Stimulated activated naive CD8-positive, alpha-beta T cell treated with anti-CD3 and anti-CD28 coated beads, Interleukin-15, Interleukin-2, amounts not matched to agents 100 ng/mL and 50 ng/mL, for 24 hours (primary cell): ENCODE measurements at regions not wholly inside any gene's neighbourhood (a gene's known extent, or its start where the extent isn't known, plus 50 kb on each side); places are given as distances from the start of the nearest gene placed in this dataset.
"Not testable (repeated sequence)": the region's sequence is repeated elsewhere in the genome, so short reads cannot be mapped to it uniquely, and the experiment has no call there.

Source experiments
- H3K27ac Mint-ChIP-seq: one replicate; pipeline ENCODE4 v1.8.0; 2021; ENCODE audit warnings: mild to moderate bottlenecking, mixed read lengths
- H3K27me3 Mint-ChIP-seq: one replicate; pipeline ENCODE4 v1.8.0; 2021; ENCODE audit warnings: mixed read lengths
- H3K36me3 Mint-ChIP-seq: one replicate; pipeline ENCODE4 v1.8.0; 2021; ENCODE audit warnings: low read depth, mixed read lengths
- H3K4me1 Mint-ChIP-seq: one replicate; pipeline ENCODE4 v1.8.0; 2021; ENCODE audit warnings: low read depth, mixed read lengths
- H3K4me3 Mint-ChIP-seq: one replicate; pipeline ENCODE4 v1.8.0; 2021; ENCODE audit warnings: mild to moderate bottlenecking, mixed read lengths
- H3K9me3 Mint-ChIP-seq: one replicate; pipeline ENCODE4 v1.8.0; 2021; ENCODE audit warnings: mixed read lengths

DNA sequence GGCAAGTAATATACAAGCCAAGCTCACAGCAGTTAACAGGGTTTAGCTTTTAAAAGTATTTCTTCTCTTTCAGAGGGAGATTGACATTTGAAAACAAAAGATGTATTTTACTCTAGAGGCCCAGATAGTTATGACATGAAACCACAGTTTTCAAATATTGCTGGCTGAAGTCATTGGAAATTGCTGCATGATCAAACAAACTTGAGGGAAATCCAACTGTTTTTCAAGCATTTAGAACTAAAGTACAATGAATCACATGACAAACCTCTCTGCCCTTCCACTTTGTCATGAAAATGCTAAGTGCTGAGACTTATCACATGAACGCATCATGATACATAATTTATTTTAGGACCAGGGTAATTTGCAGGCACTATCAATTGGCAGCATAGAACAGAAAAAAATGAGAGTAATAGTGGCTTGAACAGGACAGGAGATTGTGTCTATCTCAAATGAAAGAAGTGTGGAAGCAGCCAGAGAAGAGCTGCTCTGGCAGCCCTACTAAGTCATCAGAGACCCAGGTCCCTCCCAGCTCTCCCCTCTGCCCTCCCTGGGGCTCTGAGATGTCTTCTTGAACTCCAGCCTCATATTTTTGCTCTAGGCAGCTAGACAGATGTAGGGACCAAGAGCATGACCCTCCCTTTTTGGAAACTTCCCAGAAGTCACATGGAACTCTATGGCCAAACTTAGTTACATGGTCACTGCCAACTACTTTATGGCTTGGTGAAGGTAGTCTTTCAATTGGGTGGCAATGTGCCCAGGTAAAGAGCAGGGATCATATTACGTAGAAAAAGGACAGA, 90.1 kb upstream of the PELI2 start:
- H3K4me1 Mint-ChIP-seq, result no peaks in the 10 kb centered on the region
- H3K27me3 Mint-ChIP-seq, result peaks cover 36% of the 10 kb centered on the region
- H3K27ac Mint-ChIP-seq, result no peak overlapping the region
- no peak overlapping the region for H3K4me3 Mint-ChIP-seq
- no peaks in the 10 kb centered on the region for H3K36me3 Mint-ChIP-seq
- no peaks in the 10 kb centered on the region for H3K9me3 Mint-ChIP-seq

DNA sequence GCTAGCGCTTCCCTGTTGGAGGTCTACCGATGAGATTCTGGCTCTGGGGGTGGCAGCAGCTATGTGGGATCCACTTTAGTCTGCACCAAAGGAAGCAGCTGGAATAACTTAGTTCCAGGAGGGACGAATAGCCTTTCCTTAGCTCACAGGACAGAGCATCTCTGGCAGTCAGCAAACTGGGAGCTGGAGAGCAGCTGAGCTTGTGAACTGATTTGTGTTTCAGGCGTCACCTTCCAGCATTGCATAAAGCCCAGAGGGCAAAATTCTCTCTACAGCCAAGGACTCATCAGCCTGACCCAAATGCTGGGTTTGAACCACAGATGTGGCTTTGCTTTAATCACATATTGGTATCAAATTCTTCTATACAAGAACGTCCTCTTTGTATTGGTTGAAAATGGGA, 81.9 kb upstream of the PELI2 start:
- H3K4me1 Mint-ChIP-seq, result no peaks in the 10 kb centered on the region
- no peak overlapping the region for H3K27ac Mint-ChIP-seq
- H3K9me3 Mint-ChIP-seq, result no peaks in the 10 kb centered on the region
- peaks cover 18% of the 10 kb centered on the region for H3K27me3 Mint-ChIP-seq
- no peaks in the 10 kb centered on the region for H3K36me3 Mint-ChIP-seq
- H3K4me3 Mint-ChIP-seq, result no peak overlapping the region

DNA sequence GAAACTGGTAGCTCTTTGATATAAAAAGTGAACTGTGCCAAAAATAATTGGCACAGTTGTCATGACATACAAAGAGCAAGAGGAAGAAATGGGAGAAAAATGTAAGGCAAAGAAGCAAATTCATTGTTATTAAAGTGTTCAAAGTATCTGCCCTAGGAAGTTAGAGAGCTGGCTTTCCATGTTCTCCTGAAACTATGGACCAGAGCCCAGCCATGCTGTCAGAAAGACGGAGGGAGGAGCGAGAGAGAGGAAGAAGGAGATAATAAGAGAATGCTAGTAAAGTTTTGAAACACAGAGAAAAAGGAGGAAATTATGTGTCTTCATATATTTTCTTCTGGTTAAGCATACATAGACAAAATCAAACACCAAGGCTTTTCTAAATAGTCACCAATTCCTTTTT, 78.1 kb upstream of the PELI2 start:
- H3K9me3 Mint-ChIP-seq, result no peaks in the 10 kb centered on the region
- H3K4me1 Mint-ChIP-seq, result no peaks in the 10 kb centered on the region
- no peak overlapping the region for H3K27ac Mint-ChIP-seq
- H3K36me3 Mint-ChIP-seq, result no peaks in the 10 kb centered on the region
- H3K4me3 Mint-ChIP-seq, result no peak overlapping the region
- peaks cover 31% of the 10 kb centered on the region for H3K27me3 Mint-ChIP-seq

DNA sequence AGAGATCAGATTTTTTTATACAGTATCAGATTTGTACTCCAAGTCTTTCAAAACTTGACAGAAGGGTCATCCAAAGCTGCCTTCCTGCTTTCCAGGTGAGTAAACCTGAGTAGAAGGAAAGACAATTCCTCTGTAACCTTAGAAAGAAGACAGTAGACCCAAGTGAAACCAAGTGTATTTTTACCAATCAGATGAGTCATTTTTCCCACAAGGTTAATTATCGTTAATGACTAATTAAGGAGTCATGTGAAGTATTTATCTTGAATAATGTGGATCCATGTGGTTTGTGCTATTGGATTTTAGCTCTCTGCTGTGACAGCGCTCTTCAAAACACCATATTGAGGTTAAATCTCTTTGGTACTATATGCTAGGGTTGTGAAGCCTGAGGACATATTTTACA, 74.0 kb upstream of the PELI2 start:
- Mint-ChIP-seq H3K4me3 (no peak overlapping the region), H3K27ac (no peak overlapping the region), H3K4me1 (no peaks in the 10 kb centered on the region), H3K36me3 (no peaks in the 10 kb centered on the region), H3K27me3 (peaks cover 20% of the 10 kb centered on the region), H3K9me3 (no peaks in the 10 kb centered on the region)

DNA sequence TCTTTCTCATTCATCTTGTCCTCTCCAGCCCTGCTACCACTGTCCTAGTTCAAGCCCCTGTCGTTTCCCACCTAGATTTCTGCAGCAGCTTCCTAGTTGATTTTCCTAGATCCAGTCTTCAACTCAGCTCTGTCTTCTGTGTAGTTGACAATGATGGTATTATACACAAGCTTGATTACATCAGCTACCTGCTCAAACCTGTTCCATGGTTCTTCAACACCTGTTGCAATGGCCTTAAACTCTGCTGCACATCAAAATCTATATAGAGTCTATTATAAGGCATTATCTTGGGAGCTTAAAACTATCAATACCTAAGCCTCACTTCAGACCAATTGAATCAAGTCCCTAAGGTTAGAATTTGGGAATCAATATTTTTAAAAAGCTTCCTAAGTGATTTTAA, 71.7 kb upstream of the PELI2 start:
- Mint-ChIP-seq H3K27me3 (peaks cover 24% of the 10 kb centered on the region), H3K4me1 (no peaks in the 10 kb centered on the region), H3K27ac (no peak overlapping the region), H3K4me3 (no peak overlapping the region), H3K9me3 (no peaks in the 10 kb centered on the region), H3K36me3 (no peaks in the 10 kb centered on the region)

DNA sequence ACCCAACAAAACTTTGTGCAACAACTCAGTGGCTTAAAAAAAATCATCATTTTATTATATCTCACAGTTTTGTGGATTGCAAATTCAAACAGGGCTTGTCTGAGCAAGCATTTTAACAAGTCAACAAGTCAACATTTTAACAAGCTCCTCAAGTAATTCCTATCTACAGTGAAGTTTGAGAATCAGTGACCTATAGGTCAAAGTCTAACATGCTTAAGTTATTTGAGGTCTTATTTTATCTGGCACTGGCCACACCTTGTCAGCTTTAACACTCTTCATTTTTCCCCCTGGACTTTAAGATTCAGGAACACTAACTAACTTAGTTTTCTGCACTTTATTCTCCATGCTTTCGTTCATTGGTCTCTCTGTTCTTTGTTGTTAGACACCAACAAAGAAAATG, 71.2 kb upstream of the PELI2 start:
- H3K27ac Mint-ChIP-seq, result no peak overlapping the region
- no peaks in the 10 kb centered on the region for H3K36me3 Mint-ChIP-seq
- H3K4me1 Mint-ChIP-seq, result no peaks in the 10 kb centered on the region
- peaks cover 23% of the 10 kb centered on the region for H3K27me3 Mint-ChIP-seq
- no peaks in the 10 kb centered on the region for H3K9me3 Mint-ChIP-seq
- H3K4me3 Mint-ChIP-seq, result no peak overlapping the region

DNA sequence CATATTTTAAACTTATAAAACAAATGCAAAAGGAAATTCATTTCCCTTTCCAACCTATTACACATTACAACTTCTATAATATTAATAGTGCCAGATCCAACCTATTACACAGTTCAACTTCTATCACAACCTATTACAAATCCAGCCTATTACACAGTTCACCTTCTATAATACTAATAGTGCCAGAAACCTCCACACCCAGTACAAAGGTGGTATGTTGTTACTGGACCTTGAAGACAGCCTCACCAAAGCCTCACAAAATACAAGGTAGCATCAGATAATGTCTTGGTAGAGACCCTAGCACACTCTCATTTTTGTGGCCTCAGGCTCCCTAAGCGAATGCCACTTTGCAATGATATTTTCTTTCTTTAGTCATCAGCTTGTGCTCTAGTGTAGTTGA, 68.7 kb upstream of the PELI2 start:
- H3K27ac Mint-ChIP-seq, result no peak overlapping the region
- H3K4me1 Mint-ChIP-seq, result no peaks in the 10 kb centered on the region
- H3K4me3 Mint-ChIP-seq, result no peak overlapping the region
- peaks cover 12% of the 10 kb centered on the region for H3K27me3 Mint-ChIP-seq
- H3K9me3 Mint-ChIP-seq, result no peaks in the 10 kb centered on the region
- H3K36me3 Mint-ChIP-seq, result no peaks in the 10 kb centered on the region

DNA sequence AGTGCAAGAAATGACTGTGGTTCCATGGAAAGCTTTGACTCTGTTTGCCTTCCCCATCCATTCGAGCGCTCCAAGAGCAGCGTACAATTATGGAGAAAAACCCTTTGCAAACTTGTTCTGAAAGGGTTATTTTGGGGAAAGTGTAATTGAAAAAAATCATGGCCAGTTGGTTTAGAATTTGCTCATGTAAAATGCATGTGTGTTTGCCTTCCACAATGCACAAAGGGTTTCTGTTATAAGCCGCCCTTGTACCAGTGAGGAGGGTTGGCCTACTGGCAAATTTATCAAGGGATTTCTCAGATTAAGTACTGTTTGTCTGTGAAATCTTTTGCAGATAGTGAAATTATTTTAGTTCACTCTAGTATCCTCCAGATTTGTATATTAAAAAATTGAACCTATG, 62.7 kb upstream of the PELI2 start:
- H3K4me1 Mint-ChIP-seq, result no peaks in the 10 kb centered on the region
- H3K27me3 Mint-ChIP-seq, result peaks cover 18% of the 10 kb centered on the region
- no peak overlapping the region for H3K4me3 Mint-ChIP-seq

DNA sequence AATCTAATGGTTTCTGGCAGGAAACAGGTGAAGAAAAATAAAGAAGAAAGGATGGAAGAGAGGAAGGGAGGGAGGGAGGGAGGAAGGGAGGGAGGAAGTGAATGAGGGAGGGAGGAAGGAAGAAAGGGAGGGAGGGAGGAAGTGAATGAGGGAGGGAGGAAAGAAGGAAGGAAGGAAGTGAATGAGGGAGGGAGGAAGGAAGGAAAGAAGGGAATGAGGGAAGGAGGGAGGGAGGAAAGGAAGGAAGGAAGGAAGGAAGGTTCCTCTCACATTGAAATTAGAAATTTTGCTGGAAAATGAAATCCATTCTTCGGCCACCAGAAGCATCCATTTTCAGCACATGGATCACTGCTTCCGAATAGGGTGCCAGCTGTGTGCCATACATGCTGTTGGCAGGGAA, 62.2 kb upstream of the PELI2 start:
- no peaks in the 10 kb centered on the region for H3K9me3 Mint-ChIP-seq
- H3K4me3 Mint-ChIP-seq, result no peak overlapping the region
- H3K36me3 Mint-ChIP-seq, result no peaks in the 10 kb centered on the region
- H3K27ac Mint-ChIP-seq, result no peak overlapping the region
- no peaks in the 10 kb centered on the region for H3K4me1 Mint-ChIP-seq
- H3K27me3 Mint-ChIP-seq, result peaks cover 21% of the 10 kb centered on the region

More for the DNA sequence above, 62.7 kb upstream of the PELI2 start:
- no peaks in the 10 kb centered on the region for H3K36me3 Mint-ChIP-seq
- no peak overlapping the region for H3K27ac Mint-ChIP-seq
- H3K9me3 Mint-ChIP-seq, result no peaks in the 10 kb centered on the region

DNA sequence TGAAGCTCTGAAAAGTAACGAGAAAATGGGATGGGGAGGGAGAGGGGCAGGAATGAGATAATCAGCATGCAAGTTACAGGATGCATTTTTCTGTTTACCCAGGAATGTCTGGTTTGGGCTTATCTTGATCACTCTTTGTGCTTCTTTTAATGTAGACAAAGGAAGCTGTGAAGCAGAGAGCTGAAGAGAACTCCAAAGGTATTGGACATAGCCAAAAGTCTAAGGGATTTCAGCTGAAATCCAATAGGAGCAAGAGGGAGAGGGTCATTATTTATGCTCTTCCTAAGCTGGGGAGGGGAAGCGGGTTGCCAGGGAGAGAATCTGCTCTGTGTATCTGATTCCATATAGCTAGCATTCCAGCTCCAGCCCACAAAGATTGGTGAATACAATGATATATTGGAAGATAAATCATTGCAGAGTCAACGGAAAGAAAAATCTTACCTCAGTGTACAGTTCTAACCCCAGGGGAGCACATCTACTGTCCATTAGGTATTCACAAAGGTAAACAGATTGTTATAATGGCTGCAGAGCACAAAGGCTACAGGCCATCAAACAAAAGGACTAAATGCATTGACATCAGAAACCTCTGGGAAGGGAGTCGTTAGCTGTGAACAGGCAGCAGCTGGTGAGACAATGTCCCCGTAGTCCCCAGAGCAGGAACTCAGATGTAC, 61.0 kb upstream of the PELI2 start:
- H3K4me3 Mint-ChIP-seq, result no peak overlapping the region
- peaks cover 15% of the 10 kb centered on the region for H3K27me3 Mint-ChIP-seq
- no peak overlapping the region for H3K27ac Mint-ChIP-seq
- H3K4me1 Mint-ChIP-seq, result no peaks in the 10 kb centered on the region
- H3K36me3 Mint-ChIP-seq, result no peaks in the 10 kb centered on the region
- H3K9me3 Mint-ChIP-seq, result no peaks in the 10 kb centered on the region

DNA sequence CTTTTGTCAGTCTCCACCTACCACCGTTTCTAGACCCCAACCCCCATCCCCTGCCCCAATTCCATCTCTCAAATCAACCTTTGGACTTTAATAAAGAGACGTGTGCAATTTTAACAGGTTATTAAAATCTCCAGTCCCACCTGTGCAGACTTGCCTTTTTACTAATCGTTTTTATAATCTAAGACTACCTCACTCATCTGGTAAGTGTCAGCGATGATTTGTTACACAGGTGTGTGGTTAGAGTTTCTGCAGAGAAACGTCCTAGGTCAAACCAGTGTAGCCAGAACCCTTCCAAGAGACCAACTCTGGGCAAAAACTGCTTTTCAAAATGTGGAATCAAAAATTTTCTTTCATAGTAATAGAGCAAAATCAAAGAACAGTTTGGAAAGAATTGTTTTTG, 60.4 kb upstream of the PELI2 start:
- no peaks in the 10 kb centered on the region for H3K36me3 Mint-ChIP-seq
- peaks cover 15% of the 10 kb centered on the region for H3K27me3 Mint-ChIP-seq
- no peaks in the 10 kb centered on the region for H3K4me1 Mint-ChIP-seq
- H3K9me3 Mint-ChIP-seq, result no peaks in the 10 kb centered on the region
- H3K4me3 Mint-ChIP-seq, result no peak overlapping the region
- no peak overlapping the region for H3K27ac Mint-ChIP-seq

DNA sequence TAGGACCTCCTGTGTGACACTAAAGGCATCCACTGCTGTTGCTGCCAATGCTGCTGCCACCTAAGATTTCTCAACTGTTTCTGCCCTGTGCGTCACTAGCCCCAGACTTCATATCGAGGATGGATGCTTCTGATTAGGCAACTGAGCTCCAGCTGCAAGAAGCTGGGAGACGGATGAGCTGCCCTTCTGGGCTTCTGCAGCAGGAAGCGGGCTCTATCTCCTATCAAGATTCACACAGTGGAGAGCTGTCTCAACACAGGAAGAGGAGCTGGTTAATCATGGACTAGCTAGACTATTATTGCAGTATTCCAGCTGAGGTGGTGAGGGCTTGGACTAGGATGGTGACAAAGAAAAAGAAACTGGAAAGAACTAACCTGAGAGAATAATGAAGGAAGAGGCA, 59.2 kb upstream of the PELI2 start:
- Mint-ChIP-seq H3K9me3 (no peaks in the 10 kb centered on the region), H3K27ac (no peak overlapping the region), H3K36me3 (no peaks in the 10 kb centered on the region), H3K4me3 (no peak overlapping the region), H3K27me3 (peaks cover 11% of the 10 kb centered on the region), H3K4me1 (no peaks in the 10 kb centered on the region)

DNA sequence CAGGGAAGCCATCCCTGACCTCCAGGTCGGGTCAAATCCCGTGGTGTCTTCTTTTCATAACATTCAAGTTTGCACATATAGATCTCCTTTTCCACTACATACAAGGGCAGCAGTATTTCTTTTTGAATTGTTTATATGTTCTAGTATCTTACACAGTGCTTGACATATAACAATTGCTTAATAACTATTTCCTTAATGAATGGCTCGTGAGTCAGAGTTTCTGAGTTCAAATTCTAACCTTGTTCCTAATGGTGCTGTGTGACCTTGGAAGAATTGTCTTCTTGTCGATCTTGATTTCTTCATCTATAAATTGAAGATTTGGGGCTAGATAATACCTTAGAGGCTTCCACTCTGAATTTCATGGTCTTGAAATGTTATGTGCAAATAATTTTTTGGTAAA, 57.2 kb upstream of the PELI2 start:
- Mint-ChIP-seq H3K36me3 (no peaks in the 10 kb centered on the region), H3K27ac (no peak overlapping the region), H3K4me1 (no peaks in the 10 kb centered on the region), H3K9me3 (no peaks in the 10 kb centered on the region), H3K27me3 (peaks cover 11% of the 10 kb centered on the region), H3K4me3 (no peak overlapping the region)

DNA sequence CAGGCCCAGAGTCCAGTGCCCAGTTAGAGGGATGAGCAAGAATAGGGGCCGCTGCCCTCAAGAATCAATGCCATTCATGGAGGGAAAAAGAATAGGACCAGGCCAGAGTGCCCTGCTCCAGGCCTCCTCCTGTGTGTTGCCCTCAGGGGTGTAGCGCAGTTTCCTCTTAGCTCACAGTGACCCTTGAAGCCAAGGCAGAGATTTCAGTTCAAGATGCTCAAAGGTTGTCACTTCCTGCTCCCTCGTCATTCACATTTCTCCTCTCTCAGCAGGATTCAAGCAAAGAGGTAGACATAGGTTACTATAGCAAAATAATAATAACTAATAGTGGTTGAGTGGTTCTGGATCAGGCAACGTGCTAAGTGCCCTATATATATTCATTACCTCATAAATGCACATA, 55.1 kb upstream of the PELI2 start:
- H3K36me3 Mint-ChIP-seq, result no peaks in the 10 kb centered on the region
- H3K27me3 Mint-ChIP-seq, result peaks cover 11% of the 10 kb centered on the region
- no peak overlapping the region for H3K27ac Mint-ChIP-seq
- no peaks in the 10 kb centered on the region for H3K4me1 Mint-ChIP-seq
- no peak overlapping the region for H3K4me3 Mint-ChIP-seq
- H3K9me3 Mint-ChIP-seq, result no peaks in the 10 kb centered on the region

DNA sequence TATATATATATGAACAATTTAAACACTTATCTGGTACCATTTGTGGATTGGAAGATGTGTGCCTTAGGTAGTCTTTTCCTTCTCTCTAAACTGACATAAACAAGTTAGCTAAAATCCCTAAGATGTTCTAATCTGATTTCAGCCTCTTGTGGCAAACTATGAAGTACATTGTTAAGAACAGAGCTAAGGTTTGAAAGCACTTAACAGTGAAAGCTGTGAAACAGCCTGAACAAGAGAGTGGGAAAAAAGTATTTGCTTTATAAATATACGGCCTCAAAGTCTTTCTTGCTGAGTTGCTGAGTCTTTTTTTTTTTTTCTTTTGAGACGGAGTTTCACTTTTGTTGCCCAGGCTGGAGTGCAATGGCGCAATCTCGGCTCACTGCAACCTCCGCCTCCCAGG, 53.7 kb upstream of the PELI2 start:
- no peak overlapping the region for H3K27ac Mint-ChIP-seq
- H3K4me1 Mint-ChIP-seq, result no peaks in the 10 kb centered on the region
- no peak overlapping the region for H3K4me3 Mint-ChIP-seq
- H3K36me3 Mint-ChIP-seq, result no peaks in the 10 kb centered on the region
- no peaks in the 10 kb centered on the region for H3K9me3 Mint-ChIP-seq
- peaks cover 5% of the 10 kb centered on the region for H3K27me3 Mint-ChIP-seq

DNA sequence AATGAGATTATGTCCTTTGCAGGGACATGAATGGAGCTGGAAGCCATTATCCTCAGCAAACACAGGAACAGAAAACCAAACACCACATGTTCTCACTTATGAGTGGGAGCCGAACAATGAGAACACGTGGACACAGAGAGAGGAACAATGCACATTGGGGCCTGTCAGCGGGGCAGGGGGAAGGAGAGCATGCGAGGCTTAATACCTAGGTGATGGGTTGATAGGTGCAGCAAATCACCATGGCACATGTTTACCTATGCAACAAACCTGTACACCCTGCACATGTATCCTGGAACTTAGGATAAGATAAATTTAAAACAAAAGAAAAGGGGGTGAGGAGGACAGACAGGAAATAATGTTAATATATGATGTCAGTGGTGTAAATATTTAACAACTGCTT, 53.0 kb upstream of the PELI2 start:
- H3K27me3 Mint-ChIP-seq, H3K9me3 Mint-ChIP-seq, H3K4me1 Mint-ChIP-seq, H3K27ac Mint-ChIP-seq, H3K36me3 Mint-ChIP-seq, H3K4me3 Mint-ChIP-seq: not testable (repeated sequence)
